OCI-LY7 (cell line): ENCODE measurements at regions not wholly inside any gene's neighbourhood (a gene's known extent, or its start where the extent isn't known, plus 50 kb on each side); places are given as distances from the start of the nearest gene placed in this dataset.

Source experiments
- BruUV-seq: library from RNA; stranded (reverse); fragments of 400-500 nt; replicated peaks from 2 replicates; lab custom pipeline; 2021; lab: Mats Ljungman, UMichigan
- CTCF ChIA-PET: fragments of 300-600 bp; sonication (Branson Sonifier 250); formaldehyde crosslinking; loops from one replicate; lab custom pipeline; 2022; ENCODE audit warnings: antibody characterized with exemption; ENCODE audit not compliant: unreplicated experiment; lab: Charles Lee
- POLR2A ChIA-PET: fragments of 300-600 bp; sonication (Branson Sonifier 250); formaldehyde crosslinking; loops from one replicate; lab custom pipeline; 2022; ENCODE audit warnings: antibody characterized with exemption; lab: Charles Lee
- DNase-seq: peaks from one replicate; pipeline ENCODE4 v3.0.0-alpha.2; 2015; ENCODE audit warnings: low spot score
- H2AFZ ChIP-seq: fragments of 200-600 bp; sonication (generic), shearing (Covaris generic); 2 replicates; pipeline ENCODE4 v1.6.1; 2014; ENCODE audit warnings: mild to moderate bottlenecking, antibody characterized with exemption, low read length, moderate library complexity
- H3K27ac ChIP-seq: fragments of 200-600 bp; sonication (generic); 2 replicates; pipeline ENCODE4 v1.5.1; 2014; ENCODE audit warnings: mixed run types, low read depth, mild to moderate bottlenecking, moderate library complexity, low read length, inconsistent platforms; ENCODE audit not compliant: poor library complexity, severe bottlenecking
- H3K36me3 ChIP-seq: fragments of 200-600 bp; sonication (generic); 2 replicates; pipeline ENCODE4 v1.6.1; 2014; ENCODE audit warnings: mild to moderate bottlenecking, antibody characterized with exemption, low read length, moderate library complexity, mixed read lengths; ENCODE audit not compliant: insufficient read depth
- H3K4me1 ChIP-seq: fragments of 200-600 bp; sonication (generic); 2 replicates; pipeline ENCODE4 v1.5.1; 2014; ENCODE audit warnings: mild to moderate bottlenecking, low read length; ENCODE audit not compliant: insufficient read depth, poor library complexity, severe bottlenecking
- H3K4me2 ChIP-seq: fragments of 200-600 bp; sonication (generic); 2 replicates; pipeline ENCODE4 v1.6.1; 2014; ENCODE audit warnings: mild to moderate bottlenecking, low read length
- H3K4me3 ChIP-seq: fragments of 200-600 bp; sonication (generic); 2 replicates; pipeline ENCODE4 v1.5.1; 2014; ENCODE audit warnings: mild to moderate bottlenecking, low read depth, low read length; ENCODE audit not compliant: poor library complexity, severe bottlenecking
- H3K79me2 ChIP-seq: fragments of 200-600 bp; sonication (generic); 2 replicates; pipeline ENCODE4 v1.6.1; 2016; ENCODE audit warnings: low read depth, mild to moderate bottlenecking, low read length, moderate library complexity, mixed read lengths; ENCODE audit not compliant: insufficient read depth
- H3K9me2 ChIP-seq: fragments of 200-600 bp; sonication (generic); 2 replicates; pipeline ENCODE4 v1.6.1; 2016; ENCODE audit warnings: mild to moderate bottlenecking, low read length, mixed read lengths; ENCODE audit not compliant: insufficient read depth
- H3K9me3 ChIP-seq: fragments of 200-600 bp; sonication (generic); 2 replicates; pipeline ENCODE4 v1.6.1; 2014; ENCODE audit warnings: mild to moderate bottlenecking, mixed run types, low read length, mixed read lengths
- H4K20me1 ChIP-seq: fragments of 200-600 bp; sonication (generic); 2 replicates; pipeline ENCODE4 v1.6.1; 2014; ENCODE audit warnings: mild to moderate bottlenecking, antibody characterized with exemption, low read length, moderate library complexity, mixed read lengths; ENCODE audit not compliant: insufficient read depth
- EZH2phosphoT487 ChIP-seq: fragments of 200-600 bp; sonication (generic); IDR thresholded peaks from 2 replicates; pipeline ENCODE4 v1.6.1; 2018; ENCODE audit warnings: low read depth, borderline replicate concordance, mild to moderate bottlenecking, mixed run types, antibody characterized with exemption, low read length, moderate library complexity, mixed read lengths
- intact Hi-C: fragments of 100-400 bp; cut with micrococcal nuclease; formaldehyde crosslinking; loops from one replicate; pipeline ENCODE4 v1.10.0; 2022; ENCODE audit not compliant: unreplicated experiment
- TF ChIP-seq, protein P1 (sequence below): fragments of 200-600 bp; sonication (generic); conservative IDR thresholded peaks from 2 replicates; pipeline ENCODE4 v1.5.1; 2014; ENCODE audit warnings: mild to moderate bottlenecking, antibody characterized with exemption, low read length, moderate library complexity, mixed read lengths

- Histone ChIP-seq H4K20me1 (no peaks in the 10 kb centered on the region), H3K79me2 (no peaks in the 10 kb centered on the region), H3K36me3 (no peaks in the 10 kb centered on the region), H3K27ac (no peak overlapping the region), H3K9me3 (no peaks in the 10 kb centered on the region), H3K4me3 (no peak overlapping the region), H3K9me2 (no peaks in the 10 kb centered on the region), H2AFZ (no peak overlapping the region), H3K4me2 (no peak overlapping the region), H3K4me1 (peaks cover 10% of the 10 kb centered on the region)
- ChIA-PET CTCF (no interaction called here), POLR2A (no interaction called here)
- no peak for DNase-seq
- intact Hi-C loops = no loop called here
- BruUV-seq = no TSS peak
- no peak for TF ChIP-seq EZH2phosphoT487
- TF ChIP-seq, protein P1, sequence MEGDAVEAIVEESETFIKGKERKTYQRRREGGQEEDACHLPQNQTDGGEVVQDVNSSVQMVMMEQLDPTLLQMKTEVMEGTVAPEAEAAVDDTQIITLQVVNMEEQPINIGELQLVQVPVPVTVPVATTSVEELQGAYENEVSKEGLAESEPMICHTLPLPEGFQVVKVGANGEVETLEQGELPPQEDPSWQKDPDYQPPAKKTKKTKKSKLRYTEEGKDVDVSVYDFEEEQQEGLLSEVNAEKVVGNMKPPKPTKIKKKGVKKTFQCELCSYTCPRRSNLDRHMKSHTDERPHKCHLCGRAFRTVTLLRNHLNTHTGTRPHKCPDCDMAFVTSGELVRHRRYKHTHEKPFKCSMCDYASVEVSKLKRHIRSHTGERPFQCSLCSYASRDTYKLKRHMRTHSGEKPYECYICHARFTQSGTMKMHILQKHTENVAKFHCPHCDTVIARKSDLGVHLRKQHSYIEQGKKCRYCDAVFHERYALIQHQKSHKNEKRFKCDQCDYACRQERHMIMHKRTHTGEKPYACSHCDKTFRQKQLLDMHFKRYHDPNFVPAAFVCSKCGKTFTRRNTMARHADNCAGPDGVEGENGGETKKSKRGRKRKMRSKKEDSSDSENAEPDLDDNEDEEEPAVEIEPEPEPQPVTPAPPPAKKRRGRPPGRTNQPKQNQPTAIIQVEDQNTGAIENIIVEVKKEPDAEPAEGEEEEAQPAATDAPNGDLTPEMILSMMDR = peak; percentile 64
Observed at GRCh38 chr1:116270316-116271057, 102.6 kb upstream of the ATP1A1 start.

DNA sequence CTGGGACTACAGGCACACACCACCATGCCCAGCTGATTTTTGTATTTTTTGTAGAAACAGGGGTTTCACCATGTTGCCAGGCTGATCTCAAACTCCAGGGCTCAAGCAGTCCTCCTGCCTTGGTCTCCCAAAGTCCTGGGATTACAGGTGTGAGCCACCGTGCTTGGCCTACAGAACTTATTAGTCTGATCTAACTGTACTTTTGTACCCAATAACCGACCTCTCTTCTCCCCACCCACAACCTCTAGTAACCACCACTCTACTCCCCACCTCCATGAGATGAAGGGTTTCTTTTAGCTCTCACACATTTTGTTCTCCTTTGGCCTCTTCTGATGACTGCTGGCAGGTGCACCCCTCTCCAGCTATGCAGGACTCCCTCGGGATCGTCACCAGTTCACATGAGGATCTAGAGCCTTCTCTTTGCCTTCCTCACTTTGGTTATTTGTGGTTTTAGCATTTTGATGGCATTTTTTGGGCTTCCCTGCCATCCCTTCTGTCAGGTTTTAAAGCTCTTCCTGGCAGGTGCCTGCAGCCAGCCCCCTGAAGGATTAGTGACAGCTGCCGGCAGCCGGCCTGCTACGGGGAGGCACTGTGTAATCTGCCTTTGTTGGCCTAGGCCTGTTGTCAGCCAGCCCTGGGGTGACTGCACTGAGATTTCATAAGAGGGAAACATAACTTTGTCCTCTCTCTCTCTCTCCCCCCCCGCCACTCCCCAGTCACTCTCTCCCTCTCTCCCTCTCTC is 99.8 kb upstream of the ATP1A1 start:
- Histone ChIP-seq H3K9me2 (no peaks in the 10 kb centered on the region), H3K4me3 (no peak overlapping the region), H3K4me1 (peaks cover 4% of the 10 kb centered on the region), H4K20me1 (no peaks in the 10 kb centered on the region), H3K27ac (no peak overlapping the region), H3K9me3 (no peaks in the 10 kb centered on the region), H2AFZ (no peak overlapping the region), H3K36me3 (no peaks in the 10 kb centered on the region), H3K79me2 (no peaks in the 10 kb centered on the region), H3K4me2 (no peak overlapping the region)
- no TSS peak for BruUV-seq
- ChIA-PET CTCF (no interaction called here), POLR2A (interaction anchor here (1.3 kb wide), 1 partner anchor 53 kb away, joined by 3 read pairs; no protein-coding TSS in a partner anchor)
- no peak for DNase-seq
- TF ChIP-seq EZH2phosphoT487 = no peak
- TF ChIP-seq, protein P1 = no peak
- intact Hi-C loops = no loop called here
